ENCODE measurements at regions not wholly inside any gene's neighbourhood (a gene's known extent, or its start where the extent isn't known, plus 50 kb on each side); places are given as distances from the start of the nearest gene placed in this dataset.

GRCh38 chr9:107586493-107586892 lies 96.9 kb upstream of the KLF4 start:
- TF ChIP-seq, protein P1, sequence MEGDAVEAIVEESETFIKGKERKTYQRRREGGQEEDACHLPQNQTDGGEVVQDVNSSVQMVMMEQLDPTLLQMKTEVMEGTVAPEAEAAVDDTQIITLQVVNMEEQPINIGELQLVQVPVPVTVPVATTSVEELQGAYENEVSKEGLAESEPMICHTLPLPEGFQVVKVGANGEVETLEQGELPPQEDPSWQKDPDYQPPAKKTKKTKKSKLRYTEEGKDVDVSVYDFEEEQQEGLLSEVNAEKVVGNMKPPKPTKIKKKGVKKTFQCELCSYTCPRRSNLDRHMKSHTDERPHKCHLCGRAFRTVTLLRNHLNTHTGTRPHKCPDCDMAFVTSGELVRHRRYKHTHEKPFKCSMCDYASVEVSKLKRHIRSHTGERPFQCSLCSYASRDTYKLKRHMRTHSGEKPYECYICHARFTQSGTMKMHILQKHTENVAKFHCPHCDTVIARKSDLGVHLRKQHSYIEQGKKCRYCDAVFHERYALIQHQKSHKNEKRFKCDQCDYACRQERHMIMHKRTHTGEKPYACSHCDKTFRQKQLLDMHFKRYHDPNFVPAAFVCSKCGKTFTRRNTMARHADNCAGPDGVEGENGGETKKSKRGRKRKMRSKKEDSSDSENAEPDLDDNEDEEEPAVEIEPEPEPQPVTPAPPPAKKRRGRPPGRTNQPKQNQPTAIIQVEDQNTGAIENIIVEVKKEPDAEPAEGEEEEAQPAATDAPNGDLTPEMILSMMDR (IDR thresholded peaks at IDR 0.05; ENCODE audit: insufficient read depth, low read depth, low read length) = no peak
- TF ChIP-seq EZH2 (IDR thresholded peaks at IDR 0.05; ENCODE audit: insufficient read depth, low read length) = no peak

Data from astrocyte (in vitro differentiated cells and primary cell).